ENCODE measurements at regions not wholly inside any gene's neighbourhood (a gene's known extent, or its start where the extent isn't known, plus 50 kb on each side); places are given as distances from the start of the nearest gene placed in this dataset.

GRCh38 chr6:43982084-43982625 is 145.1 kb downstream of the MRPL14 start:
- DNase-seq, result no peak

- DNase-seq, result no peak
Observed at GRCh38 chr6:43981363-43981990, 145.8 kb downstream of the MRPL14 start.

- no peak for DNase-seq
Observed at GRCh38 chr6:43980004-43980795, 147.1 kb downstream of the MRPL14 start.

GRCh38 chr6:43979525-43979924 is 147.7 kb downstream of the MRPL14 start:
- no peak for DNase-seq

GRCh38 chr6:43978473-43979346 is 148.5 kb downstream of the MRPL14 start:
- no peak for DNase-seq

- DNase-seq, result no peak
Observed at GRCh38 chr6:43977404-43978111, 149.7 kb downstream of the MRPL14 start.

- DNase-seq, result no peak
Observed at GRCh38 chr6:43976706-43977403, 150.4 kb downstream of the MRPL14 start.

- peak; percentile 32 for DNase-seq
Observed at GRCh38 chr6:43974643-43975230, 152.5 kb downstream of the MRPL14 start.

- peak; percentile 45 for DNase-seq
Observed at GRCh38 chr6:43973357-43973756, 153.9 kb downstream of the MRPL14 start.

GRCh38 chr6:43972913-43973300 is 154.3 kb downstream of the MRPL14 start:
- peak; percentile 89 for DNase-seq

GRCh38 chr6:43972179-43972912 is 154.9 kb downstream of the MRPL14 start:
- no peak for DNase-seq

GRCh38 chr6:43971776-43972126 is 155.5 kb downstream of the MRPL14 start:
- DNase-seq, result no peak

GRCh38 chr6:43970913-43971775 is 156.1 kb downstream of the MRPL14 start:
- peak; percentile 31 for DNase-seq

- DNase-seq, result no peak
Observed at GRCh38 chr6:43970068-43970912, 157.0 kb downstream of the MRPL14 start.

GRCh38 chr6:43969158-43969981 is 157.9 kb downstream of the MRPL14 start:
- no peak for DNase-seq

- DNase-seq, result no peak
Observed at GRCh38 chr6:43968110-43968965, 158.9 kb downstream of the MRPL14 start.

- no peak for DNase-seq
Observed at GRCh38 chr6:43967719-43968091, 159.5 kb downstream of the MRPL14 start.

Data from fibroblast of skin of abdomen (primary cell).